CD4-positive, alpha-beta T cell treated with Interleukin-6 for 4 hours (primary cell): ENCODE measurements at regions not wholly inside any gene's neighbourhood (a gene's known extent, or its start where the extent isn't known, plus 50 kb on each side); places are given as distances from the start of the nearest gene placed in this dataset.

Experiments used
- DNase-seq: peaks from one replicate; pipeline ENCODE4 v3.0.0-alpha.2; 2020; ENCODE audit warnings: mixed read lengths

GRCh38 chrX:20515841-20516461, 249.2 kb upstream of the RPS6KA3 start:
- DNase-seq = no peak

GRCh38 chrX:20514358-20514757, 247.6 kb upstream of the RPS6KA3 start:
- DNase-seq = no peak

DNA sequence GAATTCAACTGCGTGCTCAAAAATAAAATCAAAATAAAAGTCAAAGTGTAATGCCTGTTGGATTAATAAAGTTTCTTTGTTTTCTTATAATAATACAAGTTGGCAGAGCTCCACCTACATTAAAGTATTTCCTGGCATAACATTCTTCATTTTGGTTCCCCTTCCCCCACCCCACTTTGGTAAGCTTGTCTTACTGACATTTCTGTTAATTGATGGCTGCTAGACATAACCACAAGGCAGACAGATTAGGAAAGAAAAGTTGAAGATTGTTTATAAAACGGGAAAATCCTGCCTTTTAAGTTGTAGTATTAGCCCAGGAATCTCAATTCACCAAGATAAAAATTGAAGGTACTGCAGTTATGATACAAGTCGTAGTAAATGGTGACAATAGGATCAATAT, 246.5 kb upstream of the RPS6KA3 start:
- DNase-seq = no peak

- DNase-seq = no peak
Measured at GRCh38 chrX:20511792-20512191, 245.1 kb upstream of the RPS6KA3 start.

DNA sequence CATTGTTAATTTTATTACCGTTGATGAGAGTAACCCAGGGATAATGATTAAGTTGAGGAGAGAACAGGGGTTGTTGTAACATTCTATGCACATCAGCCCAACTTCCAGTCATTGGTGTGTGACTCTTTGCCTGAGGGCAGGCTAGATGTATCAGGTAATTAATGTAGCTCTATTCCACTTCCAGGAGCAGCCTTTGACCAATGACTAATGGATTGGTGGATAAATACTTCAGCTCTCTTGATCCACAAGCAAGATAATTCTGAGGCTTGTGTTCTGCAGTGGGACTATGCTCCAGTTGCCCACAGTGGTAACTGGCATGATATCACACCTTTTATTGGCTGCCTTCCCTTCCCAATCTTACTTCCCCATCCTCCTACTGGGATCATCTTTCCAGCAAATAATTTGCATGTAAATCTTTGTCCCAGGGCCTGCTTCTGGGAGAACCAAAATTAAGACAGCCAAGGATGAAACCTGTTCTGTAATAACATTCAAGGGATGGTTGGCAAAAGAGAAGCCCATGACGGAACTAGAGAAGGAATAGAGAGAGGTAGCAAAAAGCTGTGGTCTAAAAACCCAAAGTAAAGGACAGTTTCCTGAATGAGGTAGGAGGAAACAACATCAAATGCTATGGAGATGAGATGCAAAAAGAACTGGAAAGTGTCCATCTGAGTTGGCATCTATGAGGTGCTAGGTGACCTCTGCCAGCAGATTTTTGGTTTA, 241.4 kb upstream of the RPS6KA3 start:
- DNase-seq = no peak

DNA sequence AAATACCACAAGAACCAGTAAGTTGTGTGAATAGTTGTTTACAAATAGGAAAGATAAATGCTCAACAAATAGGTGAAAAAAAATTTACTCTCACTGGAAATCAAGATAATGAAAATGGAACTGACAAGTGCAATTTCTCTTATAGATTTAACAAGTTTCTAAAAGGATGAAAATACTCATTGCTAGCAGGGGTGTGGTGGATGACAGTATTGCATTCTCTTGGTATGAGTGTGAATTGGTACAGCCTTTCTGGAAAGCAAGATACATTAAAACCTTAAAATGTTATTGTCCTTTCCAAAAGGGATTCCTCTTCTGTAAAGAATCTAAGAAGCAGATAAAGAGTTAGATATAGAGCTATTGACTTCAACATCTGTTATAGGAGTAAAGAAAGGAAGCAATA, 240.0 kb upstream of the RPS6KA3 start:
- no peak for DNase-seq

DNA sequence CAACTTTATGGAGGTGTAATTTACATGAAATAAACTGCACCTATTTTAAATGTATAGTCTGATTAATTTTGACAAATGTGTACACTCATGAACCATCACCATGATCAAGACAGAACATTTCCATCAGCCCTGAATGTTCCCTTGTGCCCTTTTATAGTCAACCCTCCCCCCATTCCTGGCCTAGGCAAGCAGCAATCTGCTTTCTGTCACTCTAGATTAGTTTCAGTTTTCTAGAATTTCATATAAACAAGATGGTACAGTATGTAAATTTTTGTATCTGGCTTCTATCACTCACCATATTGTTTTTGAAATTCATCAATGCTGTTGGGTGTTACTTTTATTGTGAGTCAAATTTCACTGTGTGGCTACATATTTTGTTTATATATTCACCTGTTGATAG, 234.2 kb upstream of the RPS6KA3 start:
- DNase-seq = no peak

DNA sequence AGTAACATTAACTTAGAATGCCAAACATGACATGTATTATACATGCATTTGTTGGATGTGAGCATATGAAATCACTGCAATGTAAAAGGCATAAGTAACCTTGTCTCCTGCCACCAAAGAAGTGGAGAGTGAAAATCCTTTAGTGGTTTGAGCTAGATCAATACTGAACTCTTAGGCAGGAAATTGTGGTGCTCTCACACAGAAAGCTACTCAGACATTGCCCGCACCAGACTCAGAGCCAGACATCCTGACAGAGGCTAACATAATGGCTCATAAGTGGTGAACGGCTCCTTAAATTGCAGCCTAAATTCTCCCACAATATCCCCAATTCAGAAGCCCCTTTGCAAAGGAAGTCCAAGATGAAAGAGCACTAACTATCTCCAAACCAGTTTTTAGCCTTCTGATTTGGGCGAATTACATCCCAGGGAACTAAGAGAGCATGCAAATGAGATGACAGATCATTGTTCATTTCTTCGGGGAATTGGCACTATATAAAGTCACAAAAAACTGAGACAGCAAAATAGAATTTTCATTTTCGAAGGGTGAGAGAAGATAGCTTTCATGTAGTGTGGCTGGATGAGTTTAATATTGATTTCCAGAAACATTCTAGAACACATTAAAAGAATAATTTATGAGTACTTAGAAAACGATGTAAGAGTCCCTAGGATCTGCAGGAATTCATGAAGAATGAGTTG, 233.6 kb upstream of the RPS6KA3 start:
- DNase-seq = peak; percentile 8

DNA sequence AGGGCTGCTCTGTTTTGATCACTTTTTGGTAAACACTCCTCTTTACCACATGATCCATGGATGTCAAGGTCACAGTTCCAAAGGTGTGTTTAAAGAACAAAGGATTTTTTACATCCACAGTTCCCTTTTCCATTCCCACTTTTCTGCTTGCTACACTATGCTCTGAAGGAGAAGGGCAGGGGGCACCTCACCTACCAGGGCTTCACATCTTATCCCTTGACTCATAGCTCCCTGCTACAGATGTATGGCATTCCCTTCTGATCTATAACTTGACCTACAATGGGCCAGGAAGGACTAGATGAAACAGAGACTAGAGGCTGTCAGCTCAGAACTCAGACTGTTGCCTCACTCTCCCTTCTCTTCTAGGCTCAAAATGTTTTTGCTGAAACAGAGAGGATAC, 233.1 kb upstream of the RPS6KA3 start:
- DNase-seq = no peak

GRCh38 chrX:20498851-20499635, 232.3 kb upstream of the RPS6KA3 start:
- no peak for DNase-seq

DNA sequence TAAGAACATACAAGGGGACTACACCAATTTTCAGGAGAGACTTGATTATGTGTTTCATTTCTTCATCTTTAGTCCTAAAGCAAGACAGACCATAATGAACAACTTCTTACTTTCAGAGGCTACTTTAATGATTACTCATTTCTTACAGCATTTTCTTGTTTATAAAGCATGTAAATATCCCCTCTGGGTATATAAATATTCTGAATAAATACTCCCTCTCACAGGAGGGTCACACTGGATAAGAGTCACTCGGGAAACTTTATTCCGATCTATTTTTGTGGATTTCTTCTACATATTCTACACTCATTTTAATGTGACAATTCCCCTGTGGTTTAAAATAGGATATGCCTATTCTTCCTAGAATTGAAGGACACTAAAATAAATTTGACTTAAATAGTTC, 228.9 kb upstream of the RPS6KA3 start:
- no peak for DNase-seq

DNA sequence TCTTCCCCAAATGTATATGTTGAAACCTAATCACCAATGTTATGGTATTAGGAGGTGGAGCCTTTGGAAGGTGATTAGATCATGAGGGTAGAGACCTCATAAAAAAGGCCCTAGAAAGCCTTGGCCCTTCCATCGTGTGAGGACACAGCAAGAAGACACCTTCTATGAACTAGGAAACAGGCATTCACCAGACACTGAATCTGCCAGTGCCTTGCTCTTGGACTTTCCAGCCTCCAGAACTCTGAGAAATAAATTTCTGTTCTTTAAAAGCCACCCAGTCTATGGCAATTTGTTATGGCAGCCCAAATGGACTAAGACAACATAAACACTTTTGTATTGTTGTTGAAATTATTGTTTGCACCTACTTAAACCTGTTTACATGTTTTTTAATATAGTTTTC, 221.8 kb upstream of the RPS6KA3 start:
- no peak for DNase-seq

DNA sequence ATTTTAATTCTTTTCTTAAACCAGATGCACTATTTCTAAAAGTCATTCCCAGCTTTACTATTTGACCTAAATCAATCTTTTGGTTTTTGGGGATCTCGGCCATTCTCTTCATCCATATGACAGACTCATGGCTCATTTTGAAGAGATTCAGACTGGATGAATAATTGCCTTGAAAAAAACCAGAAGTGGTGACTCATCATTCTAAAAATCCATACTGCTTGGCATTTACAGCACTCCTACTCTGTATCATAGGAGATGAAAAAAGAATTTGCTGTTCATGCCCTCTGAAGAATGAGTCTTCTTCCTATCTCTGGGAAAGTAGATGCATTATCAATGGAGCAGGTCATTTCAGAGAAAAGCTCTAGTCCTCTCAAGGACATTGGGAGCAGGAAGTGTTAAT, 220.5 kb upstream of the RPS6KA3 start:
- no peak for DNase-seq

DNA sequence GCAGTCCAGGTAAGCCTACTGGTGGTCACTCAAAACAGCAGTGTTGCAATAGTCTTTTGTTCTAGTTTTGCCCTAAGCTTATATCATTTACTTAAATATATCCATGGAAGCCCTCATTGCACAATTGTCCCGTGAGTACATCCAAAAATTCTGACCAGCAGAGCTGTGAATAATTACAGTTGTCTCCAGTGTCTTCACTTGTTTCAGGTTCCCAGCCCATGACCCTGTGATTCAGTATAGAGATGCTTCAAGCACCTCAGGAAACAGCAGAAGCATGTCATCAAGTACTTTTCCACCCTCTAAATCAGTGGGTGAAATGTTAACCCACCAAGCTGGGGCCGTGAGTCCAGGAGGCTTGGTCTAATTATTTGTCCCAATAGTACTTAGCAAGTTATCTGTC, 214.9 kb upstream of the RPS6KA3 start:
- no peak for DNase-seq

DNA sequence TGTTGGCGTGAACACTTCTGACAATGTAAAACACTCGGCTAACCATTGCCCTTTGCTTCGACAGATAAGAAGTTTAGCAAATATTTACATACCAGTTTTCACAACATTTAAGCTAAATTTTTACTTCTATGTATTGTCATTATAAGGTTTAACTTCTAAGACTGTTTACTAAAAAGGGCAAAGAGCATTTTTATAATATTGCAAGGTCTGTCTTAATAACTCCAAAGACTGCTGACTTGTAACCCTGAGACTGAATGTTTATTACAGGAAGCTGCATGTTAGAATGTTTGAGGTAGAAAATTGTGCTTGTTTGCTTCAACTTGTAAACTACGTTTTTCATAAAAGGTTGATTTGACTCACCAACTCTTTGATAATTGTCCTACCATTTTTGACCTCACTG, 213.2 kb upstream of the RPS6KA3 start:
- no peak for DNase-seq

DNA sequence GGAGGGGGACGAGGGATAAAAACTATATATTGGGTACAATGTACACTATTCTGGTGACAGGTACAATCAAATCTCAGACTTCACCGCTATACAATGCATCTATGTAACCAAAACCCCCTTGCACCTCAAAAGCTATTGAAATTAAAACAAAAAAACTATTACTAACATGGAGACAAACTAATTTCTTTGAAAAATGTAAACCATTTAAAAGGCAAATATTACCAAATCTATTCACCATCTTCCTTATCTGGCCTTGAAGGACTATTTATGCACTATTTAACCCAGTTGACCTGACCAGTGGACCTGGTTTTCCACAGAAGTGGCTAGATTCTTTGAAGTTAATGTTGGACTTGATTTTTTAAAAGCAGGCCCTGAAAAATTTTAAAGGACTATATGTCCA, 212.3 kb upstream of the RPS6KA3 start:
- no peak for DNase-seq

GRCh38 chrX:20477836-20478524, 211.3 kb upstream of the RPS6KA3 start:
- no peak for DNase-seq

GRCh38 chrX:20477219-20477618, 210.5 kb upstream of the RPS6KA3 start:
- DNase-seq = no peak

GRCh38 chrX:20472620-20473258, 206.0 kb upstream of the RPS6KA3 start:
- no peak for DNase-seq

DNA sequence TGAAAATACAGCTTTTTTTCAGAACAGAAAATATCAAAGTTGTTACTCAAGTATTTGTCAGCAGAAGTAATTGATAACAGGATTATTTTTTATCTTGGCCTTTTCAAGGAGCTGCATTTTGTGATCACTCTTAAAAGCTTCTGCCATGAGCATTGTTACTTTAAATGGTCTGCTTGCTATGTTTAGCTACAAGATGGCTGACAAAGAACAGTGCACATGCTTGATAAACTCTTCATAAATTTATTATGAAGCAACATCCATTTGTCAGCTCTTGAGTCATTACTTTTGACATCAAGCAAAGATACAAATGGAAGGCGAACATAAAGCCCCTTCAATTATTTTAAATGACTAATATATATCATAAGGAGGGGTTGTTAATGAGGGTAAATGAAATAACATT, 205.4 kb upstream of the RPS6KA3 start:
- no peak for DNase-seq

- no peak for DNase-seq
Measured at GRCh38 chrX:20471483-20471882, 204.8 kb upstream of the RPS6KA3 start.

DNA sequence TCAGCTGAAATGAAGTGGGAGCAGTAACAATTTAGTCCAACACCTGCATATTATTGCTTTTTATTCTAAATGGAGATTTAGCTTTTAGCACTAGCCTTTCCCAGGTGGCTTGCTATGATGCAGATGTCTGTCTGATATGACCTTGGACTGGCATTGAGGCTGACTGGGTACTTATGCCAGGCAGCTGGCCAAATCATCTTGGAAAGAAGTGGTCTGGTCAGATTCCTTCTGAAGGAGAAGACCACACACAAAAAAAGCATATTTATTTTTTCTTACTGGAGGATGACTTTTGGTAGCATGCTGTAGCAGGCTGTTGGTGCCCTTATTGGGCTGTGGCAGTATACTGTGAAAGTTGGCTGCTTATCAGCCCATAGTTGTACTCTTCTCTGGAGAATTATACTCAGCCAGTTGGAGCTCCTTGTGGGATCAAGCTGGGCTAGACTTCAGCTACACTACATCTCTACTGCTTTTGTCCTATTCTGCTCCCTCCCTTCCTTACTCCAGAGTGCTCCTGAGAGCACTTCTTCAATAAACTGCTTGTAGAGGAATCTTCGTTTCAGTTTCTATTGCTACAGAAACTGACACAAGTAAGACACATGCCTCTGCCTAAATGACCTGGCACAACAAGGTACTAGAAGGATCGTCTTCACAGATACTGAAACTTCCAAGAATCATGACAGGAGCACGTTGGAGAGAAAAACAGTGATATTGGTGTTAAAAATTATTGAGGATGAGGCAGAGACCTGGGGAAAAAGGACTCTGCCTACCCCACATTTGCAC, 196.8 kb upstream of the RPS6KA3 start:
- DNase-seq = no peak
